ENCODE measurements at regions not wholly inside any gene's neighbourhood (a gene's known extent, or its start where the extent isn't known, plus 50 kb on each side); places are given as distances from the start of the nearest gene placed in this dataset.
A peak's percentile ranks its signal among the peaks of the same experiment; 100 is the strongest.

DNA sequence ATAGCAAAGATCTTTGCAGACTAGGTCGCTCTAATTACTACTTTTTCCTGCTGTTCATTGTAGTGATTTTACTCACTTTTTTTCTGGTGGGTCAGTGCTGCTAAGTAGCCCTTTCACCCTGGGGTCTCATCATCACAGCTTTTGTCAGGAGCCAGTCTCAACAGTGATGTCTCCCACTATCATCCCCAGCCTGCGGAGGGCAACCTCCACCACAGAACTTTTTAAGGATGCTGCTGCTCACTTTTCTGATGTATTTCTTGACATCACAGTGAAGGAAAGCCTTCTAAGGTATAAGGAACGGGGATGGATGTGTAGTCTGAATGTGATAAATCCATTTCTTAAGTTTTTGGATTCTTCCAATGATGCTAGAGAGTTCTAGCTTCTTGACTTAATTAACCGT is 242.5 kb upstream of the RIOK2 start:
- no TSS peak for BruUV-seq (replicated peaks)
- Histone ChIP-seq H3K4me1 (ENCODE audit: control insufficient read depth, insufficient read depth, low read length) (no peaks in the 10 kb centered on the region), H3K27ac (ENCODE audit: low read length) (no peak overlapping the region), H3K9me3 (ENCODE audit: control insufficient read depth, insufficient read depth, low read depth, low read length) (no peaks in the 10 kb centered on the region), H3K36me3 (ENCODE audit: control insufficient read depth, insufficient read depth, low read length) (no peaks in the 10 kb centered on the region), H3K4me3 (ENCODE audit: low read depth in 2 of 2, low read length in 2 of 2) (no peak overlapping the region), H3K27me3 (ENCODE audit: control insufficient read depth, insufficient read depth, low read length) (no peaks in the 10 kb centered on the region)
- ATAC-seq (no peak), DNase-seq (ENCODE audit: low read depth, low spot score) (no peak)
- POLR2A ChIA-PET = interaction anchor here (0.6 kb wide), 1 partner anchor 33 kb away, joined by 6 read pairs; no protein-coding TSS in a partner anchor
- TF ChIP-seq, protein P1, sequence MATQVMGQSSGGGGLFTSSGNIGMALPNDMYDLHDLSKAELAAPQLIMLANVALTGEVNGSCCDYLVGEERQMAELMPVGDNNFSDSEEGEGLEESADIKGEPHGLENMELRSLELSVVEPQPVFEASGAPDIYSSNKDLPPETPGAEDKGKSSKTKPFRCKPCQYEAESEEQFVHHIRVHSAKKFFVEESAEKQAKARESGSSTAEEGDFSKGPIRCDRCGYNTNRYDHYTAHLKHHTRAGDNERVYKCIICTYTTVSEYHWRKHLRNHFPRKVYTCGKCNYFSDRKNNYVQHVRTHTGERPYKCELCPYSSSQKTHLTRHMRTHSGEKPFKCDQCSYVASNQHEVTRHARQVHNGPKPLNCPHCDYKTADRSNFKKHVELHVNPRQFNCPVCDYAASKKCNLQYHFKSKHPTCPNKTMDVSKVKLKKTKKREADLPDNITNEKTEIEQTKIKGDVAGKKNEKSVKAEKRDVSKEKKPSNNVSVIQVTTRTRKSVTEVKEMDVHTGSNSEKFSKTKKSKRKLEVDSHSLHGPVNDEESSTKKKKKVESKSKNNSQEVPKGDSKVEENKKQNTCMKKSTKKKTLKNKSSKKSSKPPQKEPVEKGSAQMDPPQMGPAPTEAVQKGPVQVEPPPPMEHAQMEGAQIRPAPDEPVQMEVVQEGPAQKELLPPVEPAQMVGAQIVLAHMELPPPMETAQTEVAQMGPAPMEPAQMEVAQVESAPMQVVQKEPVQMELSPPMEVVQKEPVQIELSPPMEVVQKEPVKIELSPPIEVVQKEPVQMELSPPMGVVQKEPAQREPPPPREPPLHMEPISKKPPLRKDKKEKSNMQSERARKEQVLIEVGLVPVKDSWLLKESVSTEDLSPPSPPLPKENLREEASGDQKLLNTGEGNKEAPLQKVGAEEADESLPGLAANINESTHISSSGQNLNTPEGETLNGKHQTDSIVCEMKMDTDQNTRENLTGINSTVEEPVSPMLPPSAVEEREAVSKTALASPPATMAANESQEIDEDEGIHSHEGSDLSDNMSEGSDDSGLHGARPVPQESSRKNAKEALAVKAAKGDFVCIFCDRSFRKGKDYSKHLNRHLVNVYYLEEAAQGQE (IDR thresholded peaks at IDR 0.05; ENCODE audit: insufficient read depth in 1 of 2, low read depth in 2 of 2, low read length in 1 of 2) = no peak
- TF ChIP-seq POLR2AphosphoS5 (IDR thresholded peaks at IDR 0.05; ENCODE audit: low read depth, low read length) = no peak
- TF ChIP-seq, protein P2, sequence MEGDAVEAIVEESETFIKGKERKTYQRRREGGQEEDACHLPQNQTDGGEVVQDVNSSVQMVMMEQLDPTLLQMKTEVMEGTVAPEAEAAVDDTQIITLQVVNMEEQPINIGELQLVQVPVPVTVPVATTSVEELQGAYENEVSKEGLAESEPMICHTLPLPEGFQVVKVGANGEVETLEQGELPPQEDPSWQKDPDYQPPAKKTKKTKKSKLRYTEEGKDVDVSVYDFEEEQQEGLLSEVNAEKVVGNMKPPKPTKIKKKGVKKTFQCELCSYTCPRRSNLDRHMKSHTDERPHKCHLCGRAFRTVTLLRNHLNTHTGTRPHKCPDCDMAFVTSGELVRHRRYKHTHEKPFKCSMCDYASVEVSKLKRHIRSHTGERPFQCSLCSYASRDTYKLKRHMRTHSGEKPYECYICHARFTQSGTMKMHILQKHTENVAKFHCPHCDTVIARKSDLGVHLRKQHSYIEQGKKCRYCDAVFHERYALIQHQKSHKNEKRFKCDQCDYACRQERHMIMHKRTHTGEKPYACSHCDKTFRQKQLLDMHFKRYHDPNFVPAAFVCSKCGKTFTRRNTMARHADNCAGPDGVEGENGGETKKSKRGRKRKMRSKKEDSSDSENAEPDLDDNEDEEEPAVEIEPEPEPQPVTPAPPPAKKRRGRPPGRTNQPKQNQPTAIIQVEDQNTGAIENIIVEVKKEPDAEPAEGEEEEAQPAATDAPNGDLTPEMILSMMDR (IDR thresholded peaks at IDR 0.05) = peak; percentile 59
- intact Hi-C loops (cut with micrococcal nuclease; ENCODE audit: unreplicated experiment) = no loop called here
- in situ Hi-C loops (cut with HindIII; ENCODE audit: low pct_unique_long_range_greater_than_20kb, low sequenced_read_pairs) = no loop called here
- CTCF ChIA-PET = no interaction called here

- intact Hi-C loops (cut with micrococcal nuclease; ENCODE audit: unreplicated experiment) = no loop called here
Observed at GRCh38 chr5:97427235-97427634, 244.2 kb upstream of the RIOK2 start.

More at GRCh38 chr5:97427235-97427634, 244.2 kb upstream of the RIOK2 start:
- TF ChIP-seq, protein P1 (IDR thresholded peaks at IDR 0.05; ENCODE audit: insufficient read depth in 1 of 2, low read depth in 2 of 2, low read length in 1 of 2) = no peak
- TF ChIP-seq, protein P2 (IDR thresholded peaks at IDR 0.05) = peak; percentile 4; the same call in 1 of the 2 replicates
- Histone ChIP-seq H3K4me3 (ENCODE audit: low read depth in 2 of 2, low read length in 2 of 2) (no peak overlapping the region), H3K36me3 (ENCODE audit: control insufficient read depth, insufficient read depth, low read length) (no peaks in the 10 kb centered on the region), H3K27ac (ENCODE audit: low read length) (no peak overlapping the region), H3K4me1 (ENCODE audit: control insufficient read depth, insufficient read depth, low read length) (no peaks in the 10 kb centered on the region), H3K27me3 (ENCODE audit: control insufficient read depth, insufficient read depth, low read length) (no peaks in the 10 kb centered on the region), H3K9me3 (ENCODE audit: control insufficient read depth, insufficient read depth, low read depth, low read length) (no peaks in the 10 kb centered on the region)
- ATAC-seq (no peak), DNase-seq (ENCODE audit: low read depth, low spot score) (no peak)
- ChIA-PET POLR2A (no interaction called here), CTCF (no interaction called here)
- in situ Hi-C loops (cut with HindIII; ENCODE audit: low pct_unique_long_range_greater_than_20kb, low sequenced_read_pairs) = no loop called here
- BruUV-seq (replicated peaks) = no TSS peak
